ENCODE measurements at regions not wholly inside any gene's neighbourhood (a gene's known extent, or its start where the extent isn't known, plus 50 kb on each side); places are given as distances from the start of the nearest gene placed in this dataset.

DNA sequence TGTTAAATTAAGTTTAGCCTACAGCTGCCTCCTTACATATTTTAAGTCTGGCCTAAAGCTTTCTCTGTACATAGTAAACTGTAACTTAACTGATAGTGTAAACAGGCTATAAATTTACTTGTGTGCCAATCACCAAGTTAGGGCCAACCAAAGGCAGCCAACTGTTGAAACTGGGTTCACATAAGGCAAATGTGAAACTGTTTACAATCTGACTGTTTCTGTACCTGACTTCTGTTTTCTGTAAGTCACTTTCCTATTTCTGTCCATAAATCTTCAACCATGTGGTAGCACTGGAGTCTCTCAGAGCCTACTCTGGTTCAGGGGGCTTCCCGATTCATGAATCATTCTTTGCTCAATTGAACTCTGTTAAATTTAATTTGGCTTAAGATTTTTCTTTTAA lies 103.1 kb downstream of the RAP2A start:
- dilution Hi-C loops (cut with HindIII; ENCODE audit: low sequenced_read_pairs, unreplicated experiment), result no loop called here

More for the DNA sequence above, 103.1 kb downstream of the RAP2A start:
- Histone ChIP-seq H4K5ac (ENCODE audit: low read depth, low read length) (no peak overlapping the region), H2BK20ac (ENCODE audit: low read depth, low read length) (no peak overlapping the region), H3K4me3 (ENCODE audit: insufficient read depth, low read depth, low read length) (no peak overlapping the region), H3K9me1 (ENCODE audit: insufficient read depth, low read length) (no peaks in the 10 kb centered on the region), H3K27ac (ENCODE audit: insufficient read depth, low read length) (no peak overlapping the region), H2BK120ac (ENCODE audit: low read depth, low read length) (no peak overlapping the region), H2BK5ac (ENCODE audit: low read depth, low read length, poor library complexity, severe bottlenecking) (no peak overlapping the region), H3K56ac (ENCODE audit: extremely low read depth, insufficient read depth, low read length) (no peak overlapping the region), H2AFZ (replicated peaks; ENCODE audit: low read length, poor library complexity) (no peak overlapping the region), H3K36me3 (ENCODE audit: control insufficient read depth, insufficient read depth, low read length) (no peaks in the 10 kb centered on the region), H3K9me3 (ENCODE audit: control insufficient read depth, insufficient read depth, low read length) (no peaks in the 10 kb centered on the region), H3K9ac (ENCODE audit: low read depth, low read length) (no peak overlapping the region), H3K14ac (replicated peaks; ENCODE audit: low read depth, low read length) (no peak overlapping the region), H3K79me1 (ENCODE audit: low read depth in 1 of 2, low read length in 2 of 2) (no peaks in the 10 kb centered on the region), H3K27me3 (ENCODE audit: control insufficient read depth, insufficient read depth, low read length) (no peaks in the 10 kb centered on the region), H2AK9ac (replicated peaks; ENCODE audit: low read depth, low read length, poor library complexity) (no peak overlapping the region), H2AK5ac (ENCODE audit: low read depth, low read length) (no peak overlapping the region), H4K8ac (ENCODE audit: low read depth in 2 of 2, low read length in 2 of 2) (no peak overlapping the region), H4K91ac (ENCODE audit: insufficient read depth, low read depth, low read length) (no peak overlapping the region), H3K4me1 (ENCODE audit: control insufficient read depth, insufficient read depth, low read length) (peaks cover 7% of the 10 kb centered on the region), H3K4me2 (ENCODE audit: low read depth, low read length) (no peak overlapping the region), H3K4ac (ENCODE audit: low read depth, low read length) (no peak overlapping the region), H3K23ac (ENCODE audit: low read depth, low read length) (no peak overlapping the region), H4K20me1 (ENCODE audit: insufficient read depth, low read length) (no peaks in the 10 kb centered on the region), H2BK15ac (ENCODE audit: low read depth, low read length) (no peak overlapping the region), H3K18ac (ENCODE audit: low read depth, low read length) (no peak overlapping the region)
- BruUV-seq (replicated peaks), result no TSS peak
- DNase-seq, result no peak
- intact Hi-C loops (cut with micrococcal nuclease) (no loop called here), in situ Hi-C loops (cut with MboI; ENCODE audit: low sequenced_read_pairs) (no loop called here)
- no peak for ATAC-seq (ENCODE audit: low read depth)
- ChIA-PET CTCF (no interaction called here), POLR2A (ENCODE audit: unreplicated experiment) (no interaction called here)
- no CpG with 5 or more reads among the region's 1 CpG for WGBS, 2 experiments (ENCODE audit: extremely low coverage in 2 of 2, insufficient read length in 1 of 2)
- TF ChIP-seq, protein P1, sequence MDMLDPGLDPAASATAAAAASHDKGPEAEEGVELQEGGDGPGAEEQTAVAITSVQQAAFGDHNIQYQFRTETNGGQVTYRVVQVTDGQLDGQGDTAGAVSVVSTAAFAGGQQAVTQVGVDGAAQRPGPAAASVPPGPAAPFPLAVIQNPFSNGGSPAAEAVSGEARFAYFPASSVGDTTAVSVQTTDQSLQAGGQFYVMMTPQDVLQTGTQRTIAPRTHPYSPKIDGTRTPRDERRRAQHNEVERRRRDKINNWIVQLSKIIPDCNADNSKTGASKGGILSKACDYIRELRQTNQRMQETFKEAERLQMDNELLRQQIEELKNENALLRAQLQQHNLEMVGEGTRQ (IDR thresholded peaks at IDR 0.05; ENCODE audit: low read depth, low read length), result no peak
- TF ChIP-seq RAD21 (IDR thresholded peaks at IDR 0.05; ENCODE audit: low read length) (no peak), ELK1 (IDR thresholded peaks at IDR 0.05; ENCODE audit: borderline replicate concordance, low read depth, low read length) (no peak), POLR2A (IDR thresholded peaks at IDR 0.05; ENCODE audit: low read depth, low read length) (no peak)
